PC-3 (cell line): ENCODE measurements at regions not wholly inside any gene's neighbourhood (a gene's known extent, or its start where the extent isn't known, plus 50 kb on each side); places are given as distances from the start of the nearest gene placed in this dataset.

Experiments used
- ATAC-seq: fragments of 200-7000 bp; cut with Tn5 transposase; 2 replicates; pipeline ENCODE4 v1.9.1; 2020; ENCODE audit warnings: mild to moderate bottlenecking, moderate library complexity
- BruUV-seq: library from RNA; stranded (reverse); fragments of 400-500 nt; replicated peaks from 2 replicates; lab custom pipeline; 2021; lab: Mats Ljungman, UMichigan
- CTCF ChIA-PET: fragments of 300-600 bp; sonication (Branson Sonifier 250); formaldehyde crosslinking; loops from one replicate; lab custom pipeline; 2022; ENCODE audit warnings: antibody characterized with exemption; lab: Charles Lee
- POLR2A ChIA-PET: fragments of 300-600 bp; sonication (Branson Sonifier 250); formaldehyde crosslinking; loops from one replicate; lab custom pipeline; 2022; ENCODE audit warnings: antibody characterized with exemption; ENCODE audit not compliant: unreplicated experiment; lab: Charles Lee
- DNase-seq: peaks from one replicate; pipeline ENCODE4 v3.0.0-alpha.2; 2015
- H2AFZ ChIP-seq: fragments of 300-600 bp; sonication (generic); 2 replicates; pipeline ENCODE4 v1.6.0; 2016; ENCODE audit warnings: antibody characterized with exemption, low read length
- H3F3A ChIP-seq: fragments of 300-600 bp; sonication (generic); one replicate; pipeline ENCODE4 v1.6.0; 2017; ENCODE audit warnings: antibody characterized with exemption, low read length, control low read depth, mild to moderate bottlenecking; ENCODE audit not compliant: unreplicated experiment
- H3K27ac ChIP-seq: fragments of 300-600 bp; sonication (generic); 2 replicates; pipeline ENCODE4 v1.5.1; 2016; ENCODE audit warnings: mild to moderate bottlenecking, low read length
- H3K27me3 ChIP-seq: fragments of 300-600 bp; sonication (generic); 2 replicates; pipeline ENCODE4 v1.6.1; 2016; ENCODE audit warnings: low read length, mixed read lengths
- H3K36me3 ChIP-seq: fragments of 300-600 bp; sonication (generic); 2 replicates; pipeline ENCODE4 v1.6.1; 2016; ENCODE audit warnings: low read depth, mixed run types, low read length, mixed read lengths
- H3K4me1 ChIP-seq: fragments of 300-600 bp; sonication (generic); 2 replicates; pipeline ENCODE4 v1.5.1; 2016; ENCODE audit warnings: low read length; ENCODE audit not compliant: insufficient read depth
- H3K4me2 ChIP-seq: fragments of 300-600 bp; sonication (generic); 2 replicates; pipeline ENCODE4 v1.6.0; 2016; ENCODE audit warnings: low read length
- H3K4me3 ChIP-seq: fragments of 300-600 bp; sonication (generic); 2 replicates; pipeline ENCODE4 v1.5.1; 2016; ENCODE audit warnings: mild to moderate bottlenecking, low read length, mixed read lengths
- H3K79me2 ChIP-seq: fragments of 300-600 bp; sonication (generic); 2 replicates; pipeline ENCODE4 v1.6.1; 2017; ENCODE audit warnings: low read length, mixed read lengths
- H3K9ac ChIP-seq: fragments of 300-600 bp; sonication (generic); 2 replicates; pipeline ENCODE4 v1.6.0; 2016; ENCODE audit warnings: mild to moderate bottlenecking, low read length
- H3K9me2 ChIP-seq: fragments of 300-600 bp; sonication (generic); replicated peaks from 2 replicates; pipeline ENCODE4 v1.6.1; 2016; ENCODE audit warnings: mixed run types, low read length, mixed read lengths
- H3K9me3 ChIP-seq: fragments of 300-600 bp; sonication (generic); 2 replicates; pipeline ENCODE4 v1.6.1; 2016; ENCODE audit warnings: low read length, mixed read lengths
- H4K20me1 ChIP-seq: fragments of 300-600 bp; sonication (generic); 2 replicates; pipeline ENCODE4 v1.6.1; 2016; ENCODE audit warnings: low read length, mixed read lengths
- EZH2 ChIP-seq: fragments of 300-600 bp; sonication (generic); IDR thresholded peaks from one replicate; pipeline ENCODE4 v1.6.1; 2017; ENCODE audit warnings: antibody characterized with exemption, mild to moderate bottlenecking, low read length; ENCODE audit not compliant: unreplicated experiment
- EZH2phosphoT487 ChIP-seq: fragments of 300-600 bp; sonication (generic); IDR thresholded peaks from 2 replicates; pipeline ENCODE4 v1.6.1; 2018; ENCODE audit warnings: mild to moderate bottlenecking, antibody characterized with exemption, low read length, borderline replicate concordance
- intact Hi-C: fragments of 100-400 bp; cut with micrococcal nuclease; formaldehyde crosslinking; loops from 2 replicates; pipeline ENCODE4 v1.9.0; 2023
- TF ChIP-seq, protein P1 (sequence below): fragments of 300-600 bp; sonication (generic); conservative IDR thresholded peaks from 2 replicates; pipeline ENCODE4 v1.5.1; 2017; ENCODE audit warnings: antibody characterized with exemption, low read depth, mild to moderate bottlenecking, low read length

GRCh38 chr6:141242957-141243356 lies 889.8 kb upstream of the GJE1 start:
- CTCF ChIA-PET = no interaction called here
- no peak for ATAC-seq
- Histone ChIP-seq H3K4me3 (no peak overlapping the region), H3K4me1 (no peaks in the 10 kb centered on the region), H3K4me2 (no peak overlapping the region), H3K9ac (no peak overlapping the region), H3K27me3 (no peaks in the 10 kb centered on the region), H3K36me3 (no peaks in the 10 kb centered on the region), H3K9me3 (no peaks in the 10 kb centered on the region), H3K79me2 (no peaks in the 10 kb centered on the region), H3K27ac (no peak overlapping the region), H3K9me2 (no peaks in the 10 kb centered on the region), H2AFZ (no peak overlapping the region), H4K20me1 (no peaks in the 10 kb centered on the region), H3F3A (no peaks in the 10 kb centered on the region)
- DNase-seq = no peak
- intact Hi-C loops = no loop called here
- no peak for TF ChIP-seq EZH2
- TF ChIP-seq, protein P1, sequence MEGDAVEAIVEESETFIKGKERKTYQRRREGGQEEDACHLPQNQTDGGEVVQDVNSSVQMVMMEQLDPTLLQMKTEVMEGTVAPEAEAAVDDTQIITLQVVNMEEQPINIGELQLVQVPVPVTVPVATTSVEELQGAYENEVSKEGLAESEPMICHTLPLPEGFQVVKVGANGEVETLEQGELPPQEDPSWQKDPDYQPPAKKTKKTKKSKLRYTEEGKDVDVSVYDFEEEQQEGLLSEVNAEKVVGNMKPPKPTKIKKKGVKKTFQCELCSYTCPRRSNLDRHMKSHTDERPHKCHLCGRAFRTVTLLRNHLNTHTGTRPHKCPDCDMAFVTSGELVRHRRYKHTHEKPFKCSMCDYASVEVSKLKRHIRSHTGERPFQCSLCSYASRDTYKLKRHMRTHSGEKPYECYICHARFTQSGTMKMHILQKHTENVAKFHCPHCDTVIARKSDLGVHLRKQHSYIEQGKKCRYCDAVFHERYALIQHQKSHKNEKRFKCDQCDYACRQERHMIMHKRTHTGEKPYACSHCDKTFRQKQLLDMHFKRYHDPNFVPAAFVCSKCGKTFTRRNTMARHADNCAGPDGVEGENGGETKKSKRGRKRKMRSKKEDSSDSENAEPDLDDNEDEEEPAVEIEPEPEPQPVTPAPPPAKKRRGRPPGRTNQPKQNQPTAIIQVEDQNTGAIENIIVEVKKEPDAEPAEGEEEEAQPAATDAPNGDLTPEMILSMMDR = no peak
- TF ChIP-seq EZH2phosphoT487 = no peak
- no TSS peak for BruUV-seq
- POLR2A ChIA-PET = no interaction called here

- no TSS peak for BruUV-seq
- H2AFZ ChIP-seq = no peak overlapping the region
- POLR2A ChIA-PET = no interaction called here
- no peak overlapping the region for H3K27ac ChIP-seq
- intact Hi-C loops = no loop called here
- H3K4me1 ChIP-seq = no peaks in the 10 kb centered on the region
- no peaks in the 10 kb centered on the region for H3K36me3 ChIP-seq
- H3K9me3 ChIP-seq = no peaks in the 10 kb centered on the region
- ATAC-seq (no peak), DNase-seq (no peak)
- H3K9ac ChIP-seq = no peak overlapping the region
- H3K27me3 ChIP-seq = no peaks in the 10 kb centered on the region
- H3K79me2 ChIP-seq = no peaks in the 10 kb centered on the region
- no peaks in the 10 kb centered on the region for H3F3A ChIP-seq
- TF ChIP-seq EZH2 (no peak), EZH2phosphoT487 (no peak)
- TF ChIP-seq, protein P1 = no peak
- no peak overlapping the region for H3K4me3 ChIP-seq
- no peak overlapping the region for H3K4me2 ChIP-seq
- CTCF ChIA-PET = no interaction called here
- no peaks in the 10 kb centered on the region for H4K20me1 ChIP-seq
- H3K9me2 ChIP-seq = no peaks in the 10 kb centered on the region
Measured at GRCh38 chr6:141229296-141229695, 903.4 kb upstream of the GJE1 start.

- no peak overlapping the region for H3K27ac ChIP-seq
- H3K27me3 ChIP-seq = no peaks in the 10 kb centered on the region
- no peaks in the 10 kb centered on the region for H3K9me2 ChIP-seq
- no peak overlapping the region for H2AFZ ChIP-seq
- ChIA-PET POLR2A (no interaction called here), CTCF (no interaction called here)
- H3K36me3 ChIP-seq = no peaks in the 10 kb centered on the region
- no peak for ATAC-seq
- BruUV-seq = no TSS peak
- no peak overlapping the region for H3K9ac ChIP-seq
- intact Hi-C loops = no loop called here
- H3K4me2 ChIP-seq = no peak overlapping the region
- DNase-seq = no peak
- no peaks in the 10 kb centered on the region for H4K20me1 ChIP-seq
- H3K9me3 ChIP-seq = no peaks in the 10 kb centered on the region
- H3K4me3 ChIP-seq = no peak overlapping the region
- no peaks in the 10 kb centered on the region for H3K4me1 ChIP-seq
- no peaks in the 10 kb centered on the region for H3F3A ChIP-seq
- TF ChIP-seq EZH2phosphoT487 (no peak), EZH2 (no peak)
- TF ChIP-seq, protein P1 = no peak
- no peaks in the 10 kb centered on the region for H3K79me2 ChIP-seq
Measured at GRCh38 chr6:141218583-141218982, 914.1 kb upstream of the GJE1 start.
